OCI-LY7 (cell line): ENCODE measurements at regions not wholly inside any gene's neighbourhood (a gene's known extent, or its start where the extent isn't known, plus 50 kb on each side); places are given as distances from the start of the nearest gene placed in this dataset.

ENCODE experiments used
- BruUV-seq: library from RNA; stranded (reverse); fragments of 400-500 nt; replicated peaks from 2 replicates; lab custom pipeline; 2021; lab: Mats Ljungman, UMichigan
- CTCF ChIA-PET: fragments of 300-600 bp; sonication (Branson Sonifier 250); formaldehyde crosslinking; loops from one replicate; lab custom pipeline; 2022; ENCODE audit warnings: antibody characterized with exemption; ENCODE audit not compliant: unreplicated experiment; lab: Charles Lee
- POLR2A ChIA-PET: fragments of 300-600 bp; sonication (Branson Sonifier 250); formaldehyde crosslinking; loops from one replicate; lab custom pipeline; 2022; ENCODE audit warnings: antibody characterized with exemption; lab: Charles Lee
- DNase-seq: peaks from one replicate; pipeline ENCODE4 v3.0.0-alpha.2; 2015; ENCODE audit warnings: low spot score
- H2AFZ ChIP-seq: fragments of 200-600 bp; sonication (generic), shearing (Covaris generic); 2 replicates; pipeline ENCODE4 v1.6.1; 2014; ENCODE audit warnings: mild to moderate bottlenecking, antibody characterized with exemption, low read length, moderate library complexity
- H3K27ac ChIP-seq: fragments of 200-600 bp; sonication (generic); 2 replicates; pipeline ENCODE4 v1.5.1; 2014; ENCODE audit warnings: mixed run types, low read depth, mild to moderate bottlenecking, moderate library complexity, low read length, inconsistent platforms; ENCODE audit not compliant: poor library complexity, severe bottlenecking
- H3K36me3 ChIP-seq: fragments of 200-600 bp; sonication (generic); 2 replicates; pipeline ENCODE4 v1.6.1; 2014; ENCODE audit warnings: mild to moderate bottlenecking, antibody characterized with exemption, low read length, moderate library complexity, mixed read lengths; ENCODE audit not compliant: insufficient read depth
- H3K4me1 ChIP-seq: fragments of 200-600 bp; sonication (generic); 2 replicates; pipeline ENCODE4 v1.5.1; 2014; ENCODE audit warnings: mild to moderate bottlenecking, low read length; ENCODE audit not compliant: insufficient read depth, poor library complexity, severe bottlenecking
- H3K4me2 ChIP-seq: fragments of 200-600 bp; sonication (generic); 2 replicates; pipeline ENCODE4 v1.6.1; 2014; ENCODE audit warnings: mild to moderate bottlenecking, low read length
- H3K4me3 ChIP-seq: fragments of 200-600 bp; sonication (generic); 2 replicates; pipeline ENCODE4 v1.5.1; 2014; ENCODE audit warnings: mild to moderate bottlenecking, low read depth, low read length; ENCODE audit not compliant: poor library complexity, severe bottlenecking
- H3K79me2 ChIP-seq: fragments of 200-600 bp; sonication (generic); 2 replicates; pipeline ENCODE4 v1.6.1; 2016; ENCODE audit warnings: low read depth, mild to moderate bottlenecking, low read length, moderate library complexity, mixed read lengths; ENCODE audit not compliant: insufficient read depth
- H3K9me2 ChIP-seq: fragments of 200-600 bp; sonication (generic); 2 replicates; pipeline ENCODE4 v1.6.1; 2016; ENCODE audit warnings: mild to moderate bottlenecking, low read length, mixed read lengths; ENCODE audit not compliant: insufficient read depth
- H3K9me3 ChIP-seq: fragments of 200-600 bp; sonication (generic); 2 replicates; pipeline ENCODE4 v1.6.1; 2014; ENCODE audit warnings: mild to moderate bottlenecking, mixed run types, low read length, mixed read lengths
- H4K20me1 ChIP-seq: fragments of 200-600 bp; sonication (generic); 2 replicates; pipeline ENCODE4 v1.6.1; 2014; ENCODE audit warnings: mild to moderate bottlenecking, antibody characterized with exemption, low read length, moderate library complexity, mixed read lengths; ENCODE audit not compliant: insufficient read depth
- CTCF ChIP-seq: fragments of 200-600 bp; sonication (generic); conservative IDR thresholded peaks from 2 replicates; pipeline ENCODE4 v1.5.1; 2014; ENCODE audit warnings: mild to moderate bottlenecking, antibody characterized with exemption, low read length, moderate library complexity, mixed read lengths
- EZH2phosphoT487 ChIP-seq: fragments of 200-600 bp; sonication (generic); IDR thresholded peaks from 2 replicates; pipeline ENCODE4 v1.6.1; 2018; ENCODE audit warnings: low read depth, borderline replicate concordance, mild to moderate bottlenecking, mixed run types, antibody characterized with exemption, low read length, moderate library complexity, mixed read lengths
- intact Hi-C: fragments of 100-400 bp; cut with micrococcal nuclease; formaldehyde crosslinking; loops from one replicate; pipeline ENCODE4 v1.10.0; 2022; ENCODE audit not compliant: unreplicated experiment

DNA sequence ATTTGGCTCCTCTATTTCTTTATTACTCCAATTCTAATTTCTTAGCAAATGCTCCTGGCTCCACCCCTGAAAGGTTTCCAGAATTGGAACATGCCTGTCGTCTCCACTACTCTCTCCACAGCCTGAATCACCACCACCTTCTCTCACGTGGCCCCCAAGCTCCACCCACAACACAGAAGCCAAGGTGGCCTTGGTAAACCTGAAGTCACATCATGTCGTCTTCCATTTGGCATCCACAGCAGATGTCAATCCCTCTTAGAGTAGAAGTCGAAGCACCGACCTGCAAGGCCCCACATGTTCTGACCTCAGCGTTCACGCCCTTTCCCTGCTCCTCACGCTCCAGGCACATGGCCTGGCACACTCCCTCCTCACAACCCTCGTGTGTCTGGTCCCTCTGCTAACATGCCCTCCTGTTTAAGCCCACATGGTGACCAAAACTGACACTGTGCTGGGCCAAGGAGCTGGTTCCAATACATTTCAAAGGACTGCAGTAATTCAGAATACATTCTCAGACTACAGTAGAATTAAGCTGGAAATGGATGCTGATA, 56.3 kb upstream of the GPC1 start:
- BruUV-seq: no TSS peak
- H3K79me2 ChIP-seq: no peaks in the 10 kb centered on the region
- H3K4me2 ChIP-seq: no peak overlapping the region
- H4K20me1 ChIP-seq: no peaks in the 10 kb centered on the region
- intact Hi-C loops: no loop called here
- DNase-seq: no peak
- CTCF ChIA-PET: no interaction called here
- POLR2A ChIA-PET: no interaction called here
- no peak overlapping the region for H2AFZ ChIP-seq
- H3K27ac ChIP-seq: no peak overlapping the region
- TF ChIP-seq EZH2phosphoT487 (no peak), CTCF (no peak)
- H3K4me3 ChIP-seq: no peak overlapping the region
- H3K4me1 ChIP-seq: no peaks in the 10 kb centered on the region
- H3K36me3 ChIP-seq: no peaks in the 10 kb centered on the region
- no peaks in the 10 kb centered on the region for H3K9me3 ChIP-seq
- H3K9me2 ChIP-seq: no peaks in the 10 kb centered on the region

- Histone ChIP-seq H4K20me1 (no peaks in the 10 kb centered on the region), H2AFZ (no peak overlapping the region), H3K36me3 (no peaks in the 10 kb centered on the region), H3K9me3 (no peaks in the 10 kb centered on the region), H3K4me1 (no peaks in the 10 kb centered on the region), H3K27ac (no peak overlapping the region), H3K9me2 (no peaks in the 10 kb centered on the region), H3K4me2 (no peak overlapping the region), H3K4me3 (no peak overlapping the region), H3K79me2 (no peaks in the 10 kb centered on the region)
- POLR2A ChIA-PET: no interaction called here
- intact Hi-C loops: no loop called here
- DNase-seq: no peak
- BruUV-seq: no TSS peak
- CTCF ChIA-PET: no interaction called here
- no peak for TF ChIP-seq CTCF
- TF ChIP-seq EZH2phosphoT487: no peak
Measured at GRCh38 chr2:240383099-240383758, 52.2 kb upstream of the GPC1 start.
